Activated effector memory CD4-positive, alpha-beta T cell treated with anti-CD3 and anti-CD28 coated beads, Interleukin-2, amount 50 U/mL, for 16 hours (primary cell): ENCODE measurements at regions not wholly inside any gene's neighbourhood (a gene's known extent, or its start where the extent isn't known, plus 50 kb on each side); places are given as distances from the start of the nearest gene placed in this dataset.

Experiments
- DNase-seq: peaks from one replicate; pipeline ENCODE4 v3.0.0-alpha.2; 2020

GRCh38 chr5:68455216-68455615, 239.7 kb downstream of the PIK3R1 start:
- DNase-seq = no peak

- no peak for DNase-seq
Observed at GRCh38 chr5:68456756-68457217, 241.2 kb downstream of the PIK3R1 start.

- no peak for DNase-seq
Observed at GRCh38 chr5:68457285-68457684, 241.7 kb downstream of the PIK3R1 start.

GRCh38 chr5:68458416-68459021, 243.0 kb downstream of the PIK3R1 start:
- no peak for DNase-seq

GRCh38 chr5:68459093-68459809, 243.7 kb downstream of the PIK3R1 start:
- DNase-seq = no peak

- DNase-seq = no peak
Observed at GRCh38 chr5:68459810-68460139, 244.2 kb downstream of the PIK3R1 start.

GRCh38 chr5:68460147-68460798, 244.7 kb downstream of the PIK3R1 start:
- no peak for DNase-seq

GRCh38 chr5:68463606-68464005, 248.1 kb downstream of the PIK3R1 start:
- no peak for DNase-seq

- peak; percentile 78 for DNase-seq
Observed at GRCh38 chr5:68464424-68464823, 248.9 kb downstream of the PIK3R1 start.

- DNase-seq = peak; percentile 67
Observed at GRCh38 chr5:68465133-68465532, 249.6 kb downstream of the PIK3R1 start.

- no peak for DNase-seq
Observed at GRCh38 chr5:68465934-68466551, 250.5 kb downstream of the PIK3R1 start.

GRCh38 chr5:68467208-68467607, 251.7 kb downstream of the PIK3R1 start:
- DNase-seq = no peak

- DNase-seq = no peak
Observed at GRCh38 chr5:68467794-68468193, 252.2 kb downstream of the PIK3R1 start.

- DNase-seq = no peak
Observed at GRCh38 chr5:68468322-68468721, 252.8 kb downstream of the PIK3R1 start.

- DNase-seq = no peak
Observed at GRCh38 chr5:68475476-68475983, 260.0 kb downstream of the PIK3R1 start.

GRCh38 chr5:68476854-68477253, 261.3 kb downstream of the PIK3R1 start:
- DNase-seq = no peak

GRCh38 chr5:68478301-68479095, 262.9 kb downstream of the PIK3R1 start:
- no peak for DNase-seq

- no peak for DNase-seq
Observed at GRCh38 chr5:68479524-68479923, 264.0 kb downstream of the PIK3R1 start.

GRCh38 chr5:68480335-68480940, 264.9 kb downstream of the PIK3R1 start:
- DNase-seq = no peak

GRCh38 chr5:68482199-68482598, 266.6 kb downstream of the PIK3R1 start:
- no peak for DNase-seq

GRCh38 chr5:68484307-68485068, 268.9 kb downstream of the PIK3R1 start:
- no peak for DNase-seq
